Lung microvascular endothelial cell (primary cell): ENCODE measurements at regions not wholly inside any gene's neighbourhood (a gene's known extent, or its start where the extent isn't known, plus 50 kb on each side); places are given as distances from the start of the nearest gene placed in this dataset.
"Not testable (repeated sequence)": the region's sequence is repeated elsewhere in the genome, so short reads cannot be mapped to it uniquely, and the experiment has no call there.

Experiments
- DNase-seq, 2 donors: peaks; one replicate each; pipeline versions ENCODE4 v3.0.0 to v3.0.0-alpha.2; 2010; ENCODE audit warnings: low read depth in 2 of 2

DNA sequence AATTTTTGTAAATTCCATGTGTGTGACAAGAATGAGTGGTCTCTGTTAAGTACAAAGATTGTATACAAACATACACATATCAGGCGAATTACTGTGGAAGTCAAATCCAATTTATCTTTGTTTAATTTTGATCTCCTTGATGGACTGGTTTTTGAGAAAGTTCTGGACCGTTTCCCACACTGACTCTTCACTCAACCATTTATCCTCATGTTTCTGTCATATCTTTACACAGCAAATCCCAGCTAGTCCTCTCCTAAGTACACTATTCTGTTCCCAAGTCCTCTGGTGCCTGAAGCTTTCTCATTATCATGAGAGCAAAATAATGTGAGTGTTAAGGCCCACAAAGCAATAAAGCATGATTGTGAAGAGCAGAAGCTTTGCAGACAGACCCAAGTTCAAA lies 189.9 kb downstream of the WNT5A start:
- no peak for DNase-seq

- no peak for DNase-seq
Observed at GRCh38 chr3:55296791-55297190, 190.3 kb downstream of the WNT5A start.

DNA sequence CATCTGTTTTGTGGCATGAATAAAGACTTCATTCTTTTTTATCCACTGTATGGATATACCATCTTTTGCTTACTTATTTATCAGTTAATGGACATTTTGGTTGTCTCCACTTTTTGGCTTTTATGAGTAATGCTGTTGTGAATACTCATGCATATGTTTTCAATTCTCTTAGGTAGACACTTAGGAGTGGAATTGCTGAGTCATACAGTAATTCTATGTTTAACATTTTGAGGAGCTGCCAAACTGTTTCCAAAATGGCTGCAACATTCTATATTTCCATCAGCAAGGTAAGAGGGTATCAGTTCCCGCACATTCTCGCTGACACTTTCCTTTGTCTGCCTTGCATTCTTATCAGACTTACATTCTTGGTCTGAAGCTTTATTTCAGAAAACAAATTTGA lies 191.1 kb downstream of the WNT5A start:
- DNase-seq: no peak

- DNase-seq: no peak
Observed at GRCh38 chr3:55294557-55294956, 192.5 kb downstream of the WNT5A start.

DNA sequence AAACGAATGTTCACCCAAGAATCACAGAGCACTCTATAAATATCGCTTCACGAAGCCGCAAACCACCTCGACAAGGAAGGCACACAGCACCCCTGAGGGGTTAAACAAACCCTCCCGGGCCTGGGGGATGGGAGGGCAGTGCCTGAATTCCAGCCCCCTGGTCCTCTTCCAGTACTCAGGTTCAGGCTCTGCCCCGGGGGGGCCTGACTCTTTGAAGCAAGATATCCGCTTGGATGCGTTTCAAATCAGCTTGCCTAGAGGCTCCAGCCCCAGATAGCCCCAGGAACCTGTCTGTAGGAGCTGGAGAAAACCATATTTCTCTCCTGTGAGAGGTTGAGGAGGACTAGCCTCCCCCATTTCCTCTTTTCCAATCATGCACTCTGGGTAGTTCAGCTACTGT lies 194.7 kb downstream of the WNT5A start:
- DNase-seq: no peak

- DNase-seq: no peak
Observed at GRCh38 chr3:55288657-55289056, 198.4 kb downstream of the WNT5A start.

- DNase-seq: no peak
Observed at GRCh38 chr3:55286693-55287092, 200.4 kb downstream of the WNT5A start.

DNA sequence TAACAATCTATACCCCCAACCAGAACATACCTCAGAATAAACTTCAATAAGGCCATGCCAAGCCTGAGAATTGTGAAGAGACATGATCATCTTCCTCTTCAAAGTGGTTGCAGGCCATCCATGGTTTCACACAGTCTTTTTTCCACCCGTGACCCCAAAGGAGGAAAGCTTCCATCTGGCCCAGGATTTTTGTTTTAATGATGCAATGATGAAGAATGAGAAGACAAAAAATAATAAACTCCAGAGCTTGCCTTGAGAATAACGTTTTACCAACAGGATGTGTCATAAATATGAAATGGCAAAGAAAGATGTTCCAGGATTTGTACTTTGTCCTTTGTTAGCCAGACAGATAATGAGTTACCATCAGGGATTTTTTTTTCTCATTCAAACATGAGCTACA lies 201.9 kb downstream of the WNT5A start:
- no peak for DNase-seq

- DNase-seq: no peak
Observed at GRCh38 chr3:55283441-55283925, 203.6 kb downstream of the WNT5A start.

GRCh38 chr3:55282994-55283393 lies 204.1 kb downstream of the WNT5A start:
- DNase-seq: no peak

- DNase-seq: no peak
Observed at GRCh38 chr3:55272031-55272645, 215.0 kb downstream of the WNT5A start.

- no peak for DNase-seq
Observed at GRCh38 chr3:55271549-55271948, 215.6 kb downstream of the WNT5A start.

GRCh38 chr3:55270976-55271375 lies 216.1 kb downstream of the WNT5A start:
- DNase-seq: no peak

DNA sequence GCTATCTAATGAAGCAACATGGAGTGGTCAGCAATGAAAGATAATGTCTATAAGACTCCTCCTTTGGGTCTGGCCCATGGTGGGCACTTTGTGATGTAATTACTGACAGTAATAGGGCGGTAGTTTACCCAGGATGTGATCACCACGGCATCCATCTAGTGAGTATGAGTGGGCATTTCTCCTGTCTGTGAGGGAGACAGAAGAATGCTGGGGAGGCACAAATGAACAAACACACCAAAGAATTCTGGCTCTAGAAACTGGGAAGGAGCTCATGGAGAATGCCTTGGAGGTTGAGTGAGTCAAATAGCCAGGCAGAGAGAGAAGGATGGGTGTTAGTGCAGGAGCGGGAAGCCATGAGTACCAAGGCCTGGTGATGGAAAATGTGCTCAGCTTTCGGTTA lies 217.5 kb downstream of the WNT5A start:
- no peak for DNase-seq

DNA sequence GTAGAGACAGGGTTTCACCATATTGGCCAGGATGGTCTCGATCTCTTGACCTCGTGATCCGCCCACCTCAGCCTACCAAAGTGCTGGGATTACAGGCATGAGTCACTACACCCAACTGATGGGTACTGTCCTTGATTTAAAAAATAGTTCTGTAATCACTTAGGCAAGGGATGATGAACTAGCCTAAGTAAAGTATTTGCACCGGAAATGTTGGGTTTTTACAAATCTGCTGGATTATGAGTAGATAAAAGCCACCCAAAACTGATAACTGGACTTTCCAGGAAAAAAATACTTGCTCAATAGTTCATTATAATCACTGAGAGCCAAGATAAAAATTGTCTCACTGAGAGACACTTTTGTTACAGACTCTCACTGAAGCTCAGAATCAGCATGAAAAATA lies 218.0 kb downstream of the WNT5A start:
- no peak for DNase-seq

GRCh38 chr3:55267206-55267930 lies 219.7 kb downstream of the WNT5A start:
- DNase-seq: no peak

DNA sequence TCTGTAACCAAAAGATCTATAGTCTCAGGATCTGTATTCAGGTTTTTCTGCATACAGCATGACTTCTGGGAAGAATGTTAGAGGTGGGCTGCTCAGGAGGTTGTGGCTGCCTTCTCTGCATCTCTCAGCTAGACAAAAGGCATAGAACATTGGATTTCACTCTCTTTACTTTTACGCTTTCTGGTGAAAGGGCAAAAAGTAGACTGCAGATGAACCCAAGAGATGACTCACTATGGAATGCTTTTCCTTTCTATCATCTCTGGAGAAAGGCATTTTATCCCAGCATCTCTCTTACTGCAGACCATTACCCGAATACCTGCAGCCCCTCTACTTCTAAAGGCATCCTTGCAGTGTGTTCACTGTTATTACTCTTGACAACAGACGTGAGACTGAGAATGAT lies 222.2 kb downstream of the WNT5A start:
- DNase-seq: no peak

DNA sequence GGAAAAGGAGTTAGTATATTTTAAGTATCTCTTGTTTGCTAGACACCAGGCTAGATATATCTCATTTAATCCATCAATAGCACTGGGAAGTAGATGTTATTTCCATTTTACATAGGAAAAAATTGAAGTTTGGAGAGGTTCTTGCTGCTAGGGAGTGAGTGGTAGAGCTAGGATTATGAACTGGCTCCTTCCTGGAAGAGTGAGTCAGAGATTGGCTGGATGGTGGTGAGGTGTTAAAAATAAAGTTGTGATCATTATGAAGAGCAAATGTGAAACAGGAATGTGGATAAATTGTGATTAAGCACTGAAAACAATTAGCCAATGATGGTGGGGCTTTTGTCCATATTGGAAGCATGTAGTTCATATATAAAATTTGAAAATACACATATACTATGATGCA lies 234.2 kb downstream of the WNT5A start:
- no peak for DNase-seq

DNA sequence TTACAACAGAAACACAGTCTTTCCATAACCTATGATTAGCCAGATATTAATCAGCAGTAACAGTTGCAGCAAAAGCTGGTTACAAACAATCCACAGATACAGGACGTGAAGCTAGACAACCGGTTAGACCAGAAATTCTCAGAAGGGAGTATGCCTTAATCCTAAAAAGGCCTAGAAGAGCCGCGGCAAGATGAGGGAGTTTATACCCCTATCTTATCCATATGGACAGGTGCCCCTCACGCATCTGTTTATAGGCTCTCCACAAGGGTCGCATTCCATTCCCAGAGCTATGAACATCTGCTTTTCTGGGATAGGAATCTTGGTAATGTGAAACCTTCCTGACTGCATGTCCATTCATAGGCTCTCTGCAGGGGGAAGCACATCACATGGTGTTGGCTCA lies 237.9 kb downstream of the WNT5A start:
- not testable (repeated sequence) for DNase-seq

- no peak for DNase-seq
Observed at GRCh38 chr3:55247666-55248065, 239.4 kb downstream of the WNT5A start.

DNA sequence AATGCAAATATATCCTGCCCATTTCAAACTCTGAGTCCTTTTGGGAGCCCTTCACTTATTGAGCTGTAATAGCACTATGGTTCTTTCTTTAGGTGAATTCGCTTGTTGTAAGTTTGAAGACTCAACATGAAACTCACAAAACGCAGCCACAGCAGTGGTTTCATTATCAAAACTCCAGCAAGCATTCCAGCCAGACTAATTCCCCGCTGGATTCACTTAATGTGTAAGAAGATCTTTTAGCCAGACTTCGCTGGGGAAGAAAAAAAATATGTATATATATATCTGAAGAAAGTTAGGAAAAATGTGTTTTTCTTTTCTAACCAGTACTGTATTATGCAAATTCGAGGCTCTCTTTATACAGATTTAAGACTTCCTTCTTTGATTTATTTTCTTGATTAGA lies 241.1 kb downstream of the WNT5A start:
- no peak for DNase-seq

GRCh38 chr3:55245351-55245750 lies 241.8 kb downstream of the WNT5A start:
- no peak for DNase-seq

DNA sequence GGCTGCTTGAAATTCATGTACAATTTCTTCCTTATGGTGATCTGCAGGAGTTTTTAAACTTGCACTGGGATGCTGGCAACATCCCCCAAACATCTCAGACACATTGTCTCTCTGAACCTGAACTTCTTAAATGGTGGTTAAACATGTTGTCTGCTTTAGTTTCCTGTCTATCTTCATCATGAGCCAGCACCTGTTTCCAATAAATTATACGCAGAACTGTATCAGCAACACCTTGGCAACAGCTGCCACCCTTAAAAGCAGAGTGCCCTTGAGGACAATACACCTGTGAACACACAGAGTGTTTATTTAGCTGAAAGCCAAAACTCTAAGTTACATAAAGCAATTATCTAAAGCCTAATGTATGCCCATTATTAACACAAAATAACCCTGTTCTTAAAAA lies 242.9 kb downstream of the WNT5A start:
- no peak for DNase-seq
